ENCODE measurements at regions not wholly inside any gene's neighbourhood (a gene's known extent, or its start where the extent isn't known, plus 50 kb on each side); places are given as distances from the start of the nearest gene placed in this dataset.

DNA sequence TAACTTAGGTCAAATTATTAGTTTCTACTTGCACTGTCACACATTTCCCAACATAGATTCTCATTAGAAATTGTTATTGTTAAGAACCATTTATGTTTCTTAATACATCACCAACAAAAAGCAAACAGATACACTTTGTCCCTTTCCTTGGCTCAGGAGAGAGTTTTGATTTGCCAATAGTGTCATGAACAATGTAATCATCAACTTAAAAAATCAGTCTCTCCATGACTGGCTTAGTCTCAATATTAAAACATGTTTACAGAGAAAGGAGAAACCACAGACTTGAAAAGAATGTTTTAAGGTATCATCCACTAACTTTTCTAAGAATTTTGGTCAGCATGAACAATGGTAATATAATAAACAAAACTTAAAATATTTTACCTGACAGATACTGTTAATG, 416.5 kb upstream of the KCNH7 start:
- TF ChIP-seq, protein P1, sequence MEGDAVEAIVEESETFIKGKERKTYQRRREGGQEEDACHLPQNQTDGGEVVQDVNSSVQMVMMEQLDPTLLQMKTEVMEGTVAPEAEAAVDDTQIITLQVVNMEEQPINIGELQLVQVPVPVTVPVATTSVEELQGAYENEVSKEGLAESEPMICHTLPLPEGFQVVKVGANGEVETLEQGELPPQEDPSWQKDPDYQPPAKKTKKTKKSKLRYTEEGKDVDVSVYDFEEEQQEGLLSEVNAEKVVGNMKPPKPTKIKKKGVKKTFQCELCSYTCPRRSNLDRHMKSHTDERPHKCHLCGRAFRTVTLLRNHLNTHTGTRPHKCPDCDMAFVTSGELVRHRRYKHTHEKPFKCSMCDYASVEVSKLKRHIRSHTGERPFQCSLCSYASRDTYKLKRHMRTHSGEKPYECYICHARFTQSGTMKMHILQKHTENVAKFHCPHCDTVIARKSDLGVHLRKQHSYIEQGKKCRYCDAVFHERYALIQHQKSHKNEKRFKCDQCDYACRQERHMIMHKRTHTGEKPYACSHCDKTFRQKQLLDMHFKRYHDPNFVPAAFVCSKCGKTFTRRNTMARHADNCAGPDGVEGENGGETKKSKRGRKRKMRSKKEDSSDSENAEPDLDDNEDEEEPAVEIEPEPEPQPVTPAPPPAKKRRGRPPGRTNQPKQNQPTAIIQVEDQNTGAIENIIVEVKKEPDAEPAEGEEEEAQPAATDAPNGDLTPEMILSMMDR (conservative IDR thresholded peaks at IDR 0.05; ENCODE audit: low read depth, low read length) = no peak
- TF ChIP-seq EZH2phosphoT487 (IDR thresholded peaks at IDR 0.05; ENCODE audit: borderline replicate concordance, low read length) = no peak

Measured in PC-3 (cell line).